GM18873 (cell line): ENCODE measurements at regions not wholly inside any gene's neighbourhood (a gene's known extent, or its start where the extent isn't known, plus 50 kb on each side); places are given as distances from the start of the nearest gene placed in this dataset.
A peak's percentile ranks its signal among the peaks of the same experiment; 100 is the strongest.
"Not testable (repeated sequence)": the region's sequence is repeated elsewhere in the genome, so short reads cannot be mapped to it uniquely, and the experiment has no call there.

Experiments
- ATAC-seq: cut with Tn5 transposase; IDR thresholded peaks from one replicate; pipeline ENCODE4 v1.9.1; 2021; ENCODE audit warnings: mild to moderate bottlenecking, moderate library complexity, moderate number of reproducible peaks; ENCODE audit not compliant: unreplicated experiment, low FRiP score

GRCh38 chr2:16058256-16058655 is 117.9 kb downstream of the MYCN start:
- no peak for ATAC-seq

GRCh38 chr2:16057661-16058060 is 117.3 kb downstream of the MYCN start:
- ATAC-seq: no peak

DNA sequence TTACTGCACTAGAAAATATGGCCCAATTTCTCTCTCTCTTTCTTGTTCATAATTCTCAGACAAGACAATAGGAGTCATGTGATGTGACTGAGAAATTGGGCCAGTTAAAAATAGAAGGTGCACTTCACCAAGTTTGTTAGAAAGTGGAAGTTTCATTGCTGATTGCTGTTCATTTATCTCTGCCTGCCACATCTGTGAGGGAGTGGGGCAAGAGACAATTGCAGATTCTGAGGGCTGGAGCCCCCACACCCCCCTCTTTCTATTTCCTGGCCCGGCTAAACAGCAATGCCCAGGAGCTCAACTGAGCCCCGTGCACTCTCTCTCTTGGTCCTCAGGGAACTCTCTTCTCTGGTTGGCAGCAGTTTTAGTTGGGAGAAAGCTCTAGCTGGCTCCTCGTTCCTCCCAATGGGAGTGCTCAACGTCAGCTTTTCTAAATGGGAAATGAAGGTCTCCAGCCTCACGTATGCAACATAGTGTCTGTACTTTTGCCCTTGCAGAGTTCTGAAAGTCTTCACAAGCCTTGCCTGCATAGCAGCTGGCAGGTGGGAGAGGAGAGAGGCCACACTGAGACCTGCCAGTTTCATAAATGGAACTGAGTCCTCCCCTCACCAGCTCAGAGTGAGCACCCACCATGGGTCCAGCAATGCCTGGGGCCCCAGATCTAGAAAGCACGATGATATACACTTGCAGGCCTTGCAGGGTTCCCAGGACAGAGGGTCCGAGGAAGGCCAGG is 115.7 kb downstream of the MYCN start:
- ATAC-seq: peak; percentile 74

DNA sequence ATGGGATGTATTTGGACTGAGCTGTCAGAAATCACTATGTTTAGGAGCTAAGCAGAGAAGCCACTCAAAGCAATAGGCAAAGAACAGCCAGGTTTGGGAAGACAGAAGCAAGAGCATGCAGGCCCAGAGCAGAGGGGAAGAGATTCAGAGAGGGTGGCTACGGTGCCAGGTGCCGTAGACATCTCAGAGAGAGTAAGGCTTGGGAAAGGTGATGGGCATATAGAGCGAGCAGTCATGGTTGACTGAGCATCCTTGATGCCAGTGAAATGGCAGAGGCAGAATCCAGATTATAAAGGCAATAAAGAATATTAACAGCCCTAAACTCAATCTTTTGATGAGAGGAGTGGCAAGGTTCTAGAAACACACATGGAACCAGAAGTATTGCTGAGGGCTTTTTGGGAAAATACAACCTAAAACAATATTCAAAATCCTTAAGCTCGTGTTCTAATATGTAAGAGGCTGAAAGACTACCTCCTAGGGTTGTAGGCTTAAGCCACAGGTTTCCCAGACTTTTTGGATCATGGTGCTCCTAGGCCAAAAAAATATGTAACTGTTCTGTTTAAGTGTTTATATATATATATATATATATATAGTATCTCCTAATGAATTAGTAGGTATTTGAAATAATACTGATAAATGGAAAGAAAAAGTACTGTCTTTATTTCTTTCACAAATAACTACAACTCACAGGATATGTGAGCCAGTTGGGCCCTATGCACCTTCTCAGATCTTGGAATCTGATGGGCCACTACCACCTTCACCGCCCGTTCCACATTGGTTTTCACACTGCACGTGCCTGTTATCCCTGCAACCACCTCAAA is 113.3 kb downstream of the MYCN start:
- no peak for ATAC-seq

GRCh38 chr2:16052571-16053052 is 112.3 kb downstream of the MYCN start:
- ATAC-seq: not testable (repeated sequence)

GRCh38 chr2:16051841-16052564 is 111.7 kb downstream of the MYCN start:
- ATAC-seq: no peak

DNA sequence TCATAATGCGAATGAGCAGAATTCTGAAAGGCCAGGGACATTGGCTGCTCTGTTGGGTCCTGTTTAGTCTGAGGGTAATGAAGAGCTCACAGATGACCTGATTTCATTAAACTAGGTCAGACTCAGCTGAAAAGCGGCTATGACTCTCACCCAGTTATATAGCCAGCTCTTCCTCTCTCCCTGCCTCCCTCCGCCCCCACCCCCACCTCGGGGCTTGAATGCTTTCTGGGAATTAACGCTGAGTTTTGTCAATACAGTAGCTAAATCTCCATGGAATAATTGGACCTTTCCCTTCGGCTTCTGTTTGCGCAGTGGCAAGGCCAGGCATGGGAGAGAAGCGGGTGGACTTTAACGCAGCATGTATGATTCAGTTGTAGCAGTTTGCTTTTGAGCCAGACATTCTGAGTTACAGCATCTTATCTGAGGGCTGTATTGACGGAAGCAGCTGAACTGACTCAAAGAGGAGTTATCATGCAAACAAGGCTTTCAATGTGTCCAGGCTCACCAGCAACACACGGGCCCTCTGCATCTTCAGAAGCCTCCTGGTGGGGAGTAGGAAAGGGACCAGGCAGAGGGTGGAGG is 110.6 kb downstream of the MYCN start:
- ATAC-seq: no peak

DNA sequence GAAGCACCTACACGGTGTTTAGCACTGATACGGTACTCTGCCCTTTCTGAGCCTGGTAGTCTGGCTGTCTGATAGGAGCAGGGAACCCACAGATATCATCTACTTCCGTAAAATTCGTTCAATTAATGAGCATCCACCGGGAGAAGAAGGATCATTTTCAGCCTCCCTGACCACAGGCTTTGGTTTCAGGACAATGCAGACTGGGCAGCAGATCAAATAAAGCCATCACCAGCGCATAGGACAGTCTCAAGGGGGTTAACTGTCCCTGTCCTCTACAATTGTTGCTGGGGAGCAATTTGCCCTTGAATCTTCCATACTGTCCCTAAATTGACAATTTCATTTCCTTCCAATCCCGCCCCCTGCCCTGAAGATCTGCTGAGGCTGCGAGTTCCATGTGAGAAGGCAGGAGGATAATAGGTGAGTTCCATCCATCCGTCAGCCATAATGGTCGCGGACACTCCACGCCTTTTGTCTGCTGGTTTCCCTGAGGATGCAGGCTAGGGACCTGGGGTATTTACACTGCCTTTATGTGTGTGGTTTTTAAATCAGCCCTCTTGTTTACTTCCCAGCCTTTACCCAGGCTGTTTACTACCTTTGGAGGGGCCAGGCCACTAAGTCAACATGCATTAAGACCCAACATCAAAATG is 110.0 kb downstream of the MYCN start:
- no peak for ATAC-seq

DNA sequence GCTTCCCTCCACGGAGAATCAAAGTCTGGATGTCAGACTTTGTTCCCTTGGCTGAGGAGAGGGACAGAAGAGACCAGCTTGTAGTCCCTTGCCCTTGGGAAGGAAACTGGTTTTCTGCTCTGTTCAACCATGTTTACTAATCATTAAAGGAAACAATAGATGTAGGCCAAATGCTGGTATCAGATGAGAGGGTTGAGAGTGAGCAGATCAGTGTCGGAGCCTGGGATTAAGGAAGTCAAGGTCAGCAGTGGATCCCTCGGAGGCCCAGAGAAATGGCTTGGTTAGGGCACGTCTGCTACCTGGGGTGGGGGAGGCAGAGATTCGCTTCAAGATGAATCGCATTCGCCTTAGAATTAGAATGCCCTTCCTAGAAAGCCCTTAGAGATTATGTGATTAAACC is 109.1 kb downstream of the MYCN start:
- no peak for ATAC-seq

DNA sequence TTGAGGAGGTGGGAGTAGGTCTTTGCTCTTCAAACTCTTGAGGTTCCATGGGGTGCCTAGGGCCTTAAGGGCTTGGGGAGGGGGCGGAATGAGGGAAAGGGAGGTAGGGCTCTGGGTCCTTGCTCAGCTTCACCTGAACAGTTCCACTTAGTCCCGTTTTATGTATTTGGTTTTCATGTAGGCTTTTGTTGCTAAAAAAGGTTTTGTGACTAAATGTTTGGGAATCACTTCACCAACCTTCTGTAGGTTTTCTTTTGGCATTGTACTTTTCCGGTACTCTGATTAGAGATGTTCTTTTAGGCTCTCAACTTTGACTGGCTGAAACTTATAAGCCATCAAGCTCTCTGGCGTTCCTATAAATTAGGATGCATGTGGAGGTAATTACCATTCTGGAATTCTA is 108.1 kb downstream of the MYCN start:
- no peak for ATAC-seq

- no peak for ATAC-seq
Observed at GRCh38 chr2:16047701-16048100, 107.4 kb downstream of the MYCN start.

- ATAC-seq: no peak
Observed at GRCh38 chr2:16046649-16047048, 106.3 kb downstream of the MYCN start.

GRCh38 chr2:16045653-16046352 is 105.5 kb downstream of the MYCN start:
- ATAC-seq: no peak

- ATAC-seq: no peak
Observed at GRCh38 chr2:16044946-16045456, 104.7 kb downstream of the MYCN start.

GRCh38 chr2:16043627-16044026 is 103.3 kb downstream of the MYCN start:
- no peak for ATAC-seq

- ATAC-seq: no peak
Observed at GRCh38 chr2:16043192-16043591, 102.8 kb downstream of the MYCN start.

- ATAC-seq: no peak
Observed at GRCh38 chr2:16042201-16042700, 101.9 kb downstream of the MYCN start.

DNA sequence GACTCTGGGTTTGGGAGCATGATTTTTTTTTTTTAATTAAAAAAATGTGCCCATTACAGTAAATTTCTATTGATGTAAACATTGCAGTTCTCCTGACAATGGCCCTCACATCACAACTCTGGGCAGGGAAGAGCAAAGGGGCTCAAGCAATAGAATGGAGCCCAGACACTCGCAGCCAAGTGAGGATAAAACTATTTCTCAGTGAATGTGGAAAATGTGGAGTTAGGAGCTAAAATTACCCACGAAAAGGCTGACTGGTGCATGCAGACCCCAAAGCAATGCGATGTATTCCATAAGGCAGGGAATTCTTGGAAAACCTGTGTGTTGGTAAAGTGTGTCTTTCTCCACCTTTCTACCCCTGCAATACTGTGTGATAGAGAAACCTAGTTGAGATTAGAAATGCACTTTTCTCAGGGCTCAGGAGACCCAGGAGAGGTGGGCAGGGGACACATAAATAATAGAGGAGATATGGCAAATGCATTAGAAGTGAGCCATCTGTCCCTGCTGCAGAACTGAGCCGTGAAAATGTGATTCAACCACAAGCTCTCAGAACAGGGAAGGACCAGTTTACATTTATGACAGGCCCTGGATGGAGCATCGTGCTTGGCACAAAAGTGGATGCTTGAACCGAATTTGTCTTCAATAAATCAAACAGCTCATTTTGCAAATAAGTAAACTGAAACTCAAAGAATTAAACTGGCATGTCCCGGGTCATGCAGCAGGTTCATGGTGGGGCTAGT is 100.1 kb downstream of the MYCN start:
- ATAC-seq: no peak

DNA sequence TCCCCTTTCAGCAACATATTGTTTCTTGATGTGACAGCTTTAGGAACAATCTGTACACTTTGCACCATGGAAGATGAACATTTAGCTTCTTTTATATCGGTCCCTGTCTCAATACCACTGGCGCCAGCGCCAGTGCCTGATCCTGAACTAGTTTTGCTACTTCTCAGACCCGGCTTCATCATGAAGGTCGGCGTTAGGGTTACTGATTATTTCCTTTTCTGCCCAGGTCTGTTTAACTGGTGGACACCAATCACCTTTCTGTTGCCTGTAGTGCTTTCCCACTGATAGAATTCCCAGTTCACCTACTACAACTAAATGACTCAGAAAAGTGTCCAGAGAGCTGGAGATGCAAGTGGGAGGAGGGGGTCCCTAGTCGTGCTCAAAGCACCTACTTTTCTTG is 99.5 kb downstream of the MYCN start:
- ATAC-seq: no peak
